ENCODE measurements at regions not wholly inside any gene's neighbourhood (a gene's known extent, or its start where the extent isn't known, plus 50 kb on each side); places are given as distances from the start of the nearest gene placed in this dataset.
"Not testable (repeated sequence)": the region's sequence is repeated elsewhere in the genome, so short reads cannot be mapped to it uniquely, and the experiment has no call there.

DNA sequence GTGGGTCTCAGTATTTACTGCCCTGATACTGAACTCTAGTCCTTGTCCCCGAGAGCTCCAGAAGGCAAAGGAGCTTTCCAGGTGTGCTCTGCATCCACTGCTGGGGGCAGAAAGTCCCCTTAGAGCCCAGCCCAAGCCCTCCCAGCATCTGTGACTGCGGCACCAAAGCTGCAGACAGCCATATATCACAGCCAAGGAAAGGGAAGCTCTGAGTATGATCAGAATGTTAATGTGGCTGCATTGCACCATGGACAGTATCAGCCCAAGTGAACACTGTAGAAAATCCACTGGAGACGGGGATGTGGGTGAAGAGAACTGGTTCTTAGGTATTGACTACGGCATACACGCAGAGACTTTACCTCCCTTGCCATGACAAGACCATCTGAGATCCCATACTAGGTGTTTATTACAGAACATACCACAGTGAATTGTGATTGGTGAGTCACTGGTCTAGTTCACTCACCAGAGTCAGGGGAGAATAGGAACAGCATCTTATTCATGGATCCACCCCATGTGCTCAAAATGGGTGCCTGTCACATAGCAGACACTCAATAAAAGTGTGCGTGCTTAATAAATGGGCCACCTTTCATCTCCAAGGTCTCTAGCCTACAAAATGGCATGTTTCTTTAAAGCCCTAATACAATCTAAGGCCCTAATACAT lies 170.3 kb downstream of the HHIPL2 start:
- Histone ChIP-seq H3K36me3 (ENCODE audit: insufficient read depth, low read length) (no peaks in the 10 kb centered on the region), H3K27ac (ENCODE audit: low read depth, low read length) (no peak overlapping the region), H3K4me3 (ENCODE audit: low read depth in 1 of 2, low read length in 2 of 2) (no peak overlapping the region), H3K9ac (ENCODE audit: low read length) (no peak overlapping the region), H3K27me3 (ENCODE audit: control insufficient read depth in 1 of 2, insufficient read depth in 2 of 2, low read length in 2 of 2) (no peaks in the 10 kb centered on the region), H3K4me1 (ENCODE audit: insufficient read depth, low read length) (no peaks in the 10 kb centered on the region), H3K9me3 (ENCODE audit: low read length) (no peaks in the 10 kb centered on the region)

DNA sequence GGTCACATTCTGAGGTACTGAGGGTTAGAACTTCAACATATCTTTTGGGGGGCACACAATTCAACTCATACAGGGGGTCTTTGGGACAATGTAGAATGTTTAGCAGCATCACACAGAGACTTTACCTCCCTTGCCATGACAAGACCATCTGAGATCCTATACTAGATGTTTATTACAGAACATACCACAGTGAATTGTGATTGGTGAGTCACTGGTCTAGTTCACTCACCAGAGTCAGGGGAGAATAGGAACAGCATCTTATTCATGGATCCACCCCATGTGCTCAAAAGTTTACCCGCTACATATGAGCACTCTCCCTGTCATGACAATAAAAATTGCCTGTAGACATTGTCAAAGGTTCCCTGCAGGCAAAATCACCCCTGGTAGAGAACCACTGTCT lies 171.1 kb downstream of the HHIPL2 start:
- not testable (repeated sequence) for H3K27me3 ChIP-seq (ENCODE audit: control insufficient read depth in 1 of 2, insufficient read depth in 2 of 2, low read length in 2 of 2); H3K4me3 ChIP-seq (ENCODE audit: low read depth in 1 of 2, low read length in 2 of 2); H3K4me1 ChIP-seq (ENCODE audit: insufficient read depth, low read length); H3K27ac ChIP-seq (ENCODE audit: low read depth, low read length); H3K9ac ChIP-seq (ENCODE audit: low read length); H3K9me3 ChIP-seq (ENCODE audit: low read length); H3K36me3 ChIP-seq (ENCODE audit: insufficient read depth, low read length)

DNA sequence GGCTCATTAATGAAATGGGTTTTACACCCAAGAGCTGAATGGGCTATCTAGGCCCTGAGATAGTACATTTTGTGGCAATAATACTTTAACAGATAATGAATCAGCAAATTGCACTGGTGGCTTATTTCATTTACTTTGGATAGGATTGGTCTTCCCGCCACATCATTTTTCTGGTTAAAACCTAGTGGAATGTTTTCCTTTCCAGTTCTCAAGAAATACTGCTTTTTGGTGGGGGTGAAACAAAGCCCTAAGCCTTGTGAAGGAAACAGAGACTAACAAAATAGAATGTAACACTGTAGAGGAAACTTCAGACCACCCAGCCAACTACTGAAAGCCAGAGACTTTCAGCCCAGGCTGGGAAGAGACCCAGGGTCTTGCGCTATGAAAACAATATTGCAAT lies 172.2 kb downstream of the HHIPL2 start:
- Histone ChIP-seq H3K36me3 (ENCODE audit: insufficient read depth, low read length) (no peaks in the 10 kb centered on the region), H3K4me1 (ENCODE audit: insufficient read depth, low read length) (no peaks in the 10 kb centered on the region), H3K4me3 (ENCODE audit: low read depth in 1 of 2, low read length in 2 of 2) (no peak overlapping the region), H3K27me3 (ENCODE audit: control insufficient read depth in 1 of 2, insufficient read depth in 2 of 2, low read length in 2 of 2) (no peaks in the 10 kb centered on the region), H3K9ac (ENCODE audit: low read length) (no peak overlapping the region), H3K9me3 (ENCODE audit: low read length) (no peaks in the 10 kb centered on the region), H3K27ac (ENCODE audit: low read depth, low read length) (no peak overlapping the region)

DNA sequence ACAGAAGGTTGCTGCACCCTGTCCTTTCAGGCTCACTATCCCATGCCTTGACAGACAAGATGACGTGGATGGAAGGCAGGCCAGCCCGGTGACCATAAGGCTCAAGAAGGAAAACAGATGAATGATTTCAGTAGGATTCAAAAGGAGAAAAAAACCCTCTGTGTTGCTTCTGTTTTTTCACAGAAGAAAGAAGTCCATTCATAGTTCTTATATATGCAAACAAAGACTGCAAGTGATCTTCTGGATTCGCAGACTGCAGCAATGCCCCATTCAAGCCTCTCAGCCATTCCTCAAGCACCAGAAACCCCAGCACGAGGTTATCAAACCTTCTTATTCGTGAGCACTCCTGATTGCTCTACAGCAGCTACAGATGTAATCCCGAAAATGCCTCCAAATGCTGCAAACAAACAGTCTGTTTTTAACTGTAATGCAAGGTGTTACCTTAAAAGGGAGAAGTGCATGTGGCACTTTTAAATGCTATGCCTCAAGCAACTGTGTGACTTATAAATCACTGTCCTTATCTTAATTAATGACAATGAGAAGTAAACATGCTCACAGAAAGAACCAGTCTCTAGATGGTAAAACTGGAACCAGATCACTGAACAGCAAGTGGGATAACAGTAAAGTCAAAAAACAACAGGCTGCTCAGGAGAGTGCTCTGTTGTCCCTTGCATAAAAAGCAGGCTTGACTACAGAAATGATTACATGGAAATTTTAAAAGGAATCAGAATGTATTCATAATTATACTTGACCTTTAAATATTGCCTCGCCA lies 173.9 kb downstream of the HHIPL2 start:
- Histone ChIP-seq H3K36me3 (ENCODE audit: insufficient read depth, low read length) (no peaks in the 10 kb centered on the region), H3K27me3 (ENCODE audit: control insufficient read depth in 1 of 2, insufficient read depth in 2 of 2, low read length in 2 of 2) (no peaks in the 10 kb centered on the region), H3K27ac (ENCODE audit: low read depth, low read length) (no peak overlapping the region)

DNA sequence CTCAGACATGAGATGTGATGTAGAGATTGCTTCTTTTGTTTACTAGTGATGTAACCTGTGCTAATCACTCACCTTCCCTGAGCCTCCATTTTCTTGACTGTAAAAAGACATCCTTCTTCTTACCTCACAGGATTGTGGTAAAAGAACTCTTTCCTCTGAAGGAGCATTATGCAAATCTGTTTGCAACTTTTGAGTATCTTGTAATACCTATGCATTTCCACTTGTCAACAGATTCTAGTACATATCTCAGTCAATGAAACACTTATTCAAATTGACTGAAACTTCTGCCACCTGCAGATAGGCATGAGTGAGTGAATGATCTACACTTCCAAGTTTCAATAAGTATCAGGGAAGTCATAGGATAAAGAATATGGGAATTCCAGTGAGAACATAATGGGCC lies 174.7 kb downstream of the HHIPL2 start:
- Histone ChIP-seq H3K27ac (ENCODE audit: low read depth, low read length) (no peak overlapping the region), H3K36me3 (ENCODE audit: insufficient read depth, low read length) (no peaks in the 10 kb centered on the region)

More for the DNA sequence above, 173.9 kb downstream of the HHIPL2 start:
- Histone ChIP-seq H3K9ac (ENCODE audit: low read length) (no peak overlapping the region), H3K9me3 (ENCODE audit: low read length) (no peaks in the 10 kb centered on the region), H3K4me1 (ENCODE audit: insufficient read depth, low read length) (no peaks in the 10 kb centered on the region), H3K4me3 (ENCODE audit: low read depth in 1 of 2, low read length in 2 of 2) (no peak overlapping the region)

DNA sequence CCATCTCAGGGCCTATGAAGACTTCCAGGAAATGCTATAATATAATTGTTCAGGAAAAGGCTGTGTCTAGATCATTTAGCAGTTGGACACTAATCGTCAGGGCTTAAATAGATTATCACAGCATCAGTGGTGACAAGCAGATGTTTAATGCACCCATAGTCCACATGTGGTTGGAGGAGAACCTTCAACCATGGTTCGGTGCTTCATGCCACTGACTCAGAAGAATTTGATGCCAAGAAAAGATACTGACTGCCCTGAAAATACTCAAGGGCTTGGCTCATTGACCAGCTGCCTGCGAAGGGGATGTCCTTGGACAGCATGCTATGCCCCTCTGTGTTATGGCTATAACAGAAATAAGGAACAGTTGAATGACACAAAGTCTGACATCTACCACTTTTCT lies 175.7 kb downstream of the HHIPL2 start:
- Histone ChIP-seq H3K27ac (ENCODE audit: low read depth, low read length) (no peak overlapping the region), H3K36me3 (ENCODE audit: insufficient read depth, low read length) (no peaks in the 10 kb centered on the region), H3K4me1 (ENCODE audit: insufficient read depth, low read length) (no peaks in the 10 kb centered on the region), H3K9me3 (ENCODE audit: low read length) (no peaks in the 10 kb centered on the region), H3K4me3 (ENCODE audit: low read depth in 1 of 2, low read length in 2 of 2) (no peak overlapping the region), H3K9ac (ENCODE audit: low read length) (no peak overlapping the region), H3K27me3 (ENCODE audit: control insufficient read depth in 1 of 2, insufficient read depth in 2 of 2, low read length in 2 of 2) (no peaks in the 10 kb centered on the region)

More for the DNA sequence above, 174.7 kb downstream of the HHIPL2 start:
- Histone ChIP-seq H3K4me3 (ENCODE audit: low read depth in 1 of 2, low read length in 2 of 2) (no peak overlapping the region), H3K9ac (ENCODE audit: low read length) (no peak overlapping the region), H3K27me3 (ENCODE audit: control insufficient read depth in 1 of 2, insufficient read depth in 2 of 2, low read length in 2 of 2) (no peaks in the 10 kb centered on the region), H3K4me1 (ENCODE audit: insufficient read depth, low read length) (no peaks in the 10 kb centered on the region), H3K9me3 (ENCODE audit: low read length) (no peaks in the 10 kb centered on the region)

DNA sequence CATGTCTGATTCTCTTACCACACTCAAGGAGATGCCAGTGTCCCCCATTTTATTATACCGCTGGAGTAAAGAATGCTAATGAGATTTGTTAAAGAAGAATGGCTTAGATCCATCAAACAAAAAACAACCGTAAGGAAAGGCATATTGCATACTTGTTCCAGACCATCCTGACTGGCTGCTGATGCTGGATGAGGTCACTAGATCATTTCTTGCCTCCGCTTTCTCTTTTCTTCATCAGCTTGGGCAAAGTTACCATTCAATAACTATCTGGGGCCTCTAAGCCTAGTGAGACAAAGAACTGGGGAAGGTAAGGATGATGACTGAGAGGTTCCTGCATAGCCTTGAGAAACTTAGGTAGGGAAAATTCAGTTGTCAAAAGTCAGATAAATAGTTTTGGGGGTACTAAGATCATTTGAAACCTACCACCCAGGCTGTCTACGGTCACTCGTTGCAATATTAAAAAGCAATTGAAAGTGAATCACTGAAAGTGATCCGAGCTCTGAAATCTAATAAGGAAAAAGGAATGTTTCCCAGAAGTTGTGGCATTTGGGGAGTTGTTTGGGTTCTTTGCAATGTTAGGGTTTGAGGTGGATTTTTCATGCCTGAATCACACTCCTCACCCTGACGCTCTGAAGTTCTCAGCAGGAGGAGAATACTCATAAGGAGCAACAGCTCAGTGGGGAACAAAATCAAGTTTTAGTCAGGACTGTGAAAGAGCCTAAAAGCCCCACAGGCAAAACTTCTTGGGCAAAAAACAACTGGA lies 176.8 kb downstream of the HHIPL2 start:
- H3K9me3 ChIP-seq (ENCODE audit: low read length): no peaks in the 10 kb centered on the region
- H3K27ac ChIP-seq (ENCODE audit: low read depth, low read length): no peak overlapping the region
- H3K27me3 ChIP-seq (ENCODE audit: control insufficient read depth in 1 of 2, insufficient read depth in 2 of 2, low read length in 2 of 2): no peaks in the 10 kb centered on the region
- no peak overlapping the region for H3K4me3 ChIP-seq (ENCODE audit: low read depth in 1 of 2, low read length in 2 of 2)
- no peaks in the 10 kb centered on the region for H3K36me3 ChIP-seq (ENCODE audit: insufficient read depth, low read length)
- no peak overlapping the region for H3K9ac ChIP-seq (ENCODE audit: low read length)
- no peaks in the 10 kb centered on the region for H3K4me1 ChIP-seq (ENCODE audit: insufficient read depth, low read length)

DNA sequence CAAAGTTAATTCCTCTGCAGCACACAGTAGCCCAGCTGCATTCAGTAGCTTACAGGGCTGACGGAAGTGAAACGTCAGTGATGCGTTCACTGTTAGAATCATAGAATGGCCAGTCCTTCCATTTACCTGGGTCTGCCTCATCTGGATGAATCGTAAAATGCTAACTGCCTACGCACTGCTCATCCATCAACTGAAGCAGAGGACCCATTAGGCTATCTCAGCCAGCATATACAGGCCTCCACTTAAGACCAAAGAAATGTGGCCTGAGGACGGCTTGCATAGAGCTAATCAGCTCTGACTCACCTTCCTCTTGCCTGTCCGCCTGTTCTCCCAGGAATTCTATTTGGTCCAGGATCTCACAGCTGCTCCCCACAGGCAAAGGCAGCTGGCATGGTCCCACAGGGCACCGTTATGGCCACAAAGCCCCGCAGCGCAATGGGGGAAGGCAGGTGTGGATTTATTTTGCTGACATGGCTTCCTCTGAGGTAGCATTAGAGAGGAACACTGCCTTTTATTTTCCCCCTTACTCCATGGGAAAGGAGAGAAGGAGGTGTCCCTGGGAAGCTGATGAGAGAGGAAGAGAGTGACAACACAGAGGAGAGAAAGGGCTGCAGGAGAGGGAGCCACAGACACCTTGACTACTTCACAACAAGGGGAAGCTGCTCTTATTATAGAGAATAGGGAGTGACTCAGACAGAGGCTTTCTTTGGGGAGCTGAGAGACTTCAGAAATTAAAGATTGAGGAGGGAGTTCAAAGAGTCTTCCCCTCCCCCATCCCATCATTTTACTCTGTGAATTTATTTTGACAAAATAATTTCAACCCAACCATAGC lies 177.6 kb downstream of the HHIPL2 start:
- H3K4me1 ChIP-seq (ENCODE audit: insufficient read depth, low read length): no peaks in the 10 kb centered on the region
- no peak overlapping the region for H3K27ac ChIP-seq (ENCODE audit: low read depth, low read length)
- no peaks in the 10 kb centered on the region for H3K36me3 ChIP-seq (ENCODE audit: insufficient read depth, low read length)
- H3K9ac ChIP-seq (ENCODE audit: low read length): no peak overlapping the region
- no peaks in the 10 kb centered on the region for H3K9me3 ChIP-seq (ENCODE audit: low read length)
- H3K4me3 ChIP-seq (ENCODE audit: low read depth in 1 of 2, low read length in 2 of 2): no peak overlapping the region
- no peaks in the 10 kb centered on the region for H3K27me3 ChIP-seq (ENCODE audit: control insufficient read depth in 1 of 2, insufficient read depth in 2 of 2, low read length in 2 of 2)

DNA sequence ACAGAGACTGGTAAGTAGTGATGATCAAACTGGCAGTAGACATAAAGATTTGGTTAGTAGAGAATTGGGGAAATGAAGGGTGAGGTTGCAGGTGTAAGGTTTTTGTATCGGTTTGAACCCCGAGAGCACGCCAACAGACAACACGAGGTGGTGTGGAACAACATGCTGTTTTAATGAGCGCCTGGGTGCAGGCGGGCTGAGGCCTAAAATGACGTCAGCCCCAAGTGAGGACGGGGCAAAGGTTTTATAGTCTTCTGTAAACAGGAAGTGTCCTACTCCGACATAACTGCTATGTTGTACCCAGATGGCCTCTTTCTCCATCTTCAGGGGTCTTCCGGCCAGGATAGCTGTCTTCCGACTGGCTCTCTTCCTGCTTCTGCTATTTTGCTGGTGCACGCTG lies 178.8 kb downstream of the HHIPL2 start:
- H3K36me3 ChIP-seq (ENCODE audit: insufficient read depth, low read length): no peaks in the 10 kb centered on the region
- no peaks in the 10 kb centered on the region for H3K27me3 ChIP-seq (ENCODE audit: control insufficient read depth in 1 of 2, insufficient read depth in 2 of 2, low read length in 2 of 2)
- H3K4me1 ChIP-seq (ENCODE audit: insufficient read depth, low read length): no peaks in the 10 kb centered on the region
- H3K27ac ChIP-seq (ENCODE audit: low read depth, low read length): no peak overlapping the region
- H3K9me3 ChIP-seq (ENCODE audit: low read length): no peaks in the 10 kb centered on the region
- no peak overlapping the region for H3K9ac ChIP-seq (ENCODE audit: low read length)
- H3K4me3 ChIP-seq (ENCODE audit: low read depth in 1 of 2, low read length in 2 of 2): no peak overlapping the region

DNA sequence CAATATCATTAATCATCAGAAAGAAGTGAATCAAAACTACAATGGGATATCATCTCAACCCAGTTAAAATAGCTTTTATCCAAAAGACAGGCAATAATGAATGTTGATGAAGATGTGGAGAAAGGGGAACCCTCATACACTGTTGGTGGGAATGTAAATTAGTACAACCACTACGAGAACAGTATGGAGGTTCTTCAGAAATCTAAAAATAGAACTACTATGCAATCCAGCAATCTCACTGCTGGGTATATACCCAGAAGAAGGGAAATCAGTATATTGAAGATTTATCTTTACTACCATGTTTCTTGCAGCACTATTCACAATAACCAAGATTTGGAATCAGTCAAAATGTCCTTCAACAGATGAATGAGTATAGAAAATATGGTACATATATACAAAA lies 189.8 kb downstream of the HHIPL2 start:
- H3K9me3 ChIP-seq (ENCODE audit: low read length): no peaks in the 10 kb centered on the region
- H3K27me3 ChIP-seq (ENCODE audit: control insufficient read depth in 1 of 2, insufficient read depth in 2 of 2, low read length in 2 of 2): no peaks in the 10 kb centered on the region
- no peaks in the 10 kb centered on the region for H3K36me3 ChIP-seq (ENCODE audit: insufficient read depth, low read length)
- no peak overlapping the region for H3K4me3 ChIP-seq (ENCODE audit: low read depth in 1 of 2, low read length in 2 of 2)
- H3K4me1 ChIP-seq (ENCODE audit: insufficient read depth, low read length): no peaks in the 10 kb centered on the region
- H3K9ac ChIP-seq (ENCODE audit: low read length): no peak overlapping the region
- H3K27ac ChIP-seq (ENCODE audit: low read depth, low read length): no peak overlapping the region

DNA sequence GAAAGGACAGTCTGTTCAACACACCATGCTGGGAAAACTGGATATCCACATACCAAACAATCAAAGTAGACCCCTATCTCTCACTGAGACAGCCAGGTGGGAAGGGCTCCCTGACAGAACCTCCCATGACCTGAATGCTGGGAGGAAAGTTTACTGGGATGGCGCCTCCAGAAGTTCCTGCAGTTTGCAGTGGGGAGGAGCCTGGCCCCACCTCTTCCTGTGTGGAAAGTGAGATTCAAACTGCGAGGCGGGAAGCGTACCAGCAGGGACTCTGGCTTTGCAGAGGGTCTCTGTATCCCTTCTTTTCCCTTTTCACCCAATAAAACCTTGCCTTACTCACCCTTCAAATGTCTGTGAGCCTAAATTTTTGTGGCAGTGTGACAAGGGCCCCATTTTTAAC lies 190.7 kb downstream of the HHIPL2 start:
- Histone ChIP-seq H3K4me3 (ENCODE audit: low read depth in 1 of 2, low read length in 2 of 2) (no peak overlapping the region), H3K27ac (ENCODE audit: low read depth, low read length) (no peak overlapping the region), H3K9me3 (ENCODE audit: low read length) (no peaks in the 10 kb centered on the region), H3K4me1 (ENCODE audit: insufficient read depth, low read length) (no peaks in the 10 kb centered on the region), H3K36me3 (ENCODE audit: insufficient read depth, low read length) (no peaks in the 10 kb centered on the region), H3K9ac (ENCODE audit: low read length) (no peak overlapping the region), H3K27me3 (ENCODE audit: control insufficient read depth in 1 of 2, insufficient read depth in 2 of 2, low read length in 2 of 2) (no peaks in the 10 kb centered on the region)

Measured in muscle layer of colon (tissue), 2 donors.